WERI-Rb-1 (cell line): ENCODE measurements at regions not wholly inside any gene's neighbourhood (a gene's known extent, or its start where the extent isn't known, plus 50 kb on each side); places are given as distances from the start of the nearest gene placed in this dataset.

Experiments used
- DNase-seq: peaks from one replicate; pipeline ENCODE4 v3.0.0-alpha.2; 2020
- H3K27ac ChIP-seq: fragments of 250-450 bp; sonication (Bioruptor Pico); 2 replicates; pipeline ENCODE4 v1.5.1; 2020; ENCODE audit warnings: mild to moderate bottlenecking, moderate library complexity
- H3K27me3 ChIP-seq: fragments of 250-450 bp; sonication (Bioruptor Pico); 2 replicates; pipeline ENCODE4 v1.5.1; 2021; ENCODE audit warnings: mild to moderate bottlenecking, low read depth, moderate library complexity; ENCODE audit not compliant: insufficient read depth, severe bottlenecking
- H3K36me3 ChIP-seq: fragments of 250-450 bp; sonication (Bioruptor Pico); 2 replicates; pipeline ENCODE4 v1.5.1; 2020; ENCODE audit warnings: mild to moderate bottlenecking, moderate library complexity
- H3K4me3 ChIP-seq: 2 replicates; pipeline ENCODE4 v1.5.1; 2011; ENCODE audit warnings: low read depth, mild to moderate bottlenecking, control low read depth, low read length
- H3K9me3 ChIP-seq: fragments of 250-450 bp; sonication (Bioruptor Pico); 2 replicates; pipeline ENCODE4 v1.5.1; 2021; ENCODE audit warnings: mild to moderate bottlenecking, moderate library complexity; ENCODE audit not compliant: severe bottlenecking
- CTCF ChIP-seq: IDR thresholded peaks from 2 replicates; pipeline ENCODE4 v1.5.1; 2011; ENCODE audit warnings: low read depth, mild to moderate bottlenecking, control low read depth, inconsistent platforms, low read length

GRCh38 chr18:68564961-68565360 is 149.9 kb downstream of the TMX3 start:
- no peak for DNase-seq
- Histone ChIP-seq H3K27ac (no peak overlapping the region), H3K4me3 (no peak overlapping the region), H3K27me3 (no peaks in the 10 kb centered on the region), H3K36me3 (no peaks in the 10 kb centered on the region), H3K9me3 (no peaks in the 10 kb centered on the region)
- no peak for TF ChIP-seq CTCF

- no peak for DNase-seq
- H3K9me3 ChIP-seq: no peaks in the 10 kb centered on the region
- no peak overlapping the region for H3K4me3 ChIP-seq
- no peaks in the 10 kb centered on the region for H3K27me3 ChIP-seq
- no peak overlapping the region for H3K27ac ChIP-seq
- TF ChIP-seq CTCF: no peak
- H3K36me3 ChIP-seq: no peaks in the 10 kb centered on the region
Measured at GRCh38 chr18:68564351-68564750, 150.6 kb downstream of the TMX3 start.

GRCh38 chr18:68560128-68560527 is 154.8 kb downstream of the TMX3 start:
- Histone ChIP-seq H3K36me3 (no peaks in the 10 kb centered on the region), H3K4me3 (no peak overlapping the region), H3K27me3 (no peaks in the 10 kb centered on the region), H3K9me3 (no peaks in the 10 kb centered on the region), H3K27ac (no peak overlapping the region)
- DNase-seq: no peak
- no peak for TF ChIP-seq CTCF

GRCh38 chr18:68557183-68557582 is 157.7 kb downstream of the TMX3 start:
- Histone ChIP-seq H3K9me3 (no peaks in the 10 kb centered on the region), H3K27ac (no peak overlapping the region), H3K4me3 (no peak overlapping the region), H3K36me3 (no peaks in the 10 kb centered on the region), H3K27me3 (no peaks in the 10 kb centered on the region)
- no peak for TF ChIP-seq CTCF
- no peak for DNase-seq

GRCh38 chr18:68555879-68556301 is 159.0 kb downstream of the TMX3 start:
- DNase-seq: no peak
- TF ChIP-seq CTCF: no peak

More at GRCh38 chr18:68555879-68556301, 159.0 kb downstream of the TMX3 start:
- Histone ChIP-seq H3K9me3 (no peaks in the 10 kb centered on the region), H3K27ac (no peak overlapping the region), H3K4me3 (no peak overlapping the region), H3K36me3 (no peaks in the 10 kb centered on the region), H3K27me3 (no peaks in the 10 kb centered on the region)
